H9 (cell line): ENCODE measurements at regions not wholly inside any gene's neighbourhood (a gene's known extent, or its start where the extent isn't known, plus 50 kb on each side); places are given as distances from the start of the nearest gene placed in this dataset.
A peak's percentile ranks its signal among the peaks of the same experiment; 100 is the strongest.

ENCODE experiments used
- DNase-seq: peaks from one replicate; pipeline ENCODE4 v3.0.0-alpha.2; 2017
- H2AFZ ChIP-seq: one replicate; pipeline ENCODE4 v1.6.1; 2013; ENCODE audit warnings: mild to moderate bottlenecking, low read length, control low read depth, moderate library complexity
- H2AK5ac ChIP-seq: 2 replicates; pipeline ENCODE4 v1.6.1; 2013; ENCODE audit warnings: low read length, control low read depth, mixed read lengths; ENCODE audit not compliant: insufficient read length
- H2BK120ac ChIP-seq: one replicate; pipeline ENCODE4 v1.6.1; 2013; ENCODE audit warnings: low read depth, mild to moderate bottlenecking, low read length, control low read depth, inconsistent platforms; ENCODE audit not compliant: poor library complexity, severe bottlenecking
- H2BK12ac ChIP-seq: 2 replicates; pipeline ENCODE4 v1.6.1; 2013; ENCODE audit warnings: low read length, control low read depth, mixed read lengths, low read depth; ENCODE audit not compliant: insufficient read length
- H2BK15ac ChIP-seq: 2 replicates; pipeline ENCODE4 v1.6.1; 2013; ENCODE audit warnings: low read depth, low read length, control low read depth
- H2BK20ac ChIP-seq: one replicate; pipeline ENCODE4 v1.6.1; 2013; ENCODE audit warnings: low read depth, mild to moderate bottlenecking, low read length, control low read depth, inconsistent platforms; ENCODE audit not compliant: poor library complexity, severe bottlenecking
- H2BK5ac ChIP-seq: 2 replicates; pipeline ENCODE4 v1.6.1; 2013; ENCODE audit warnings: low read length, control low read depth, mixed read lengths; ENCODE audit not compliant: insufficient read length
- H3K14ac ChIP-seq: 2 replicates; pipeline ENCODE4 v1.6.1; 2013; ENCODE audit warnings: low read length, control low read depth; ENCODE audit not compliant: insufficient read depth
- H3K18ac ChIP-seq: 2 replicates; pipeline ENCODE4 v1.6.1; 2013; ENCODE audit warnings: low read depth, mild to moderate bottlenecking, mixed read lengths, low read length, control low read depth; ENCODE audit not compliant: insufficient read length
- H3K23ac ChIP-seq: 2 replicates; pipeline ENCODE4 v1.6.1; 2013; ENCODE audit warnings: low read length, control low read depth, mixed read lengths, low read depth; ENCODE audit not compliant: insufficient read length
- H3K23me2 ChIP-seq: 2 replicates; pipeline ENCODE4 v1.6.1; 2013; ENCODE audit warnings: low read depth, mild to moderate bottlenecking, mixed read lengths, low read length, control low read depth; ENCODE audit not compliant: insufficient read length, poor library complexity, severe bottlenecking
- H3K27ac ChIP-seq: 2 replicates; pipeline ENCODE4 v1.5.1; 2013; ENCODE audit warnings: low read length, control low read depth, mixed read lengths, low read depth; ENCODE audit not compliant: insufficient read length
- H3K27me3 ChIP-seq: 2 replicates; pipeline ENCODE4 v1.6.1; 2013; ENCODE audit warnings: low read length, control low read depth, inconsistent platforms; ENCODE audit not compliant: insufficient read depth
- H3K4ac ChIP-seq: 2 replicates; pipeline ENCODE4 v1.6.1; 2013; ENCODE audit warnings: low read depth, mild to moderate bottlenecking, control low read depth, inconsistent platforms, low read length, moderate library complexity
- H3K4me1 ChIP-seq: 2 replicates; pipeline ENCODE4 v1.6.1; 2013; ENCODE audit warnings: low read length, control low read depth, inconsistent platforms; ENCODE audit not compliant: insufficient read depth
- H3K4me2 ChIP-seq: 2 replicates; pipeline ENCODE4 v1.6.1; 2013; ENCODE audit warnings: low read length, control low read depth, mixed read lengths; ENCODE audit not compliant: insufficient read length, insufficient read depth
- H3K56ac ChIP-seq: 2 replicates; pipeline ENCODE4 v1.6.1; 2013; ENCODE audit warnings: low read depth, mild to moderate bottlenecking, mixed read lengths, low read length, control low read depth; ENCODE audit not compliant: insufficient read length
- H3K79me1 ChIP-seq: 2 replicates; pipeline ENCODE4 v1.6.1; 2013; ENCODE audit warnings: low read depth, mild to moderate bottlenecking, moderate library complexity, low read length, control low read depth, inconsistent platforms; ENCODE audit not compliant: insufficient read depth, poor library complexity, severe bottlenecking
- H3K79me2 ChIP-seq: 2 replicates; pipeline ENCODE4 v1.6.1; 2013; ENCODE audit warnings: low read length, control low read depth, inconsistent platforms; ENCODE audit not compliant: insufficient read depth
- H3K9ac ChIP-seq: 2 replicates; pipeline ENCODE4 v1.6.1; 2013; ENCODE audit warnings: low read length, control low read depth, mixed read lengths; ENCODE audit not compliant: insufficient read length; ENCODE audit errors: extremely low read depth
- H3K9me3 ChIP-seq: one replicate; pipeline ENCODE4 v1.6.1; 2013; ENCODE audit warnings: low read depth, low read length, inconsistent platforms; ENCODE audit not compliant: control insufficient read depth
- H3T11ph ChIP-seq: one replicate; pipeline ENCODE4 v1.6.1; 2013; ENCODE audit warnings: mild to moderate bottlenecking, low read length, control low read depth, inconsistent platforms
- H4K20me1 ChIP-seq: one replicate; pipeline ENCODE4 v1.6.1; 2013; ENCODE audit not compliant: control insufficient read depth, insufficient read length, insufficient read depth
- H4K5ac ChIP-seq: 2 replicates; pipeline ENCODE4 v1.6.1; 2013; ENCODE audit warnings: low read depth, mild to moderate bottlenecking, mixed read lengths, low read length, control low read depth; ENCODE audit not compliant: insufficient read length
- H4K8ac ChIP-seq: replicated peaks from 2 replicates; pipeline ENCODE4 v1.6.1; 2013; ENCODE audit warnings: low read length, control low read depth, mixed read lengths, low read depth; ENCODE audit not compliant: insufficient read length
- H4K91ac ChIP-seq: 2 replicates; pipeline ENCODE4 v1.6.1; 2013; ENCODE audit warnings: low read depth, mild to moderate bottlenecking, moderate library complexity, mixed read lengths, low read length, control low read depth; ENCODE audit not compliant: insufficient read length
- H3K27ac Mint-ChIP-seq, 3 experiments: 2 replicates in 2 of 3; 3 replicates in 1 of 3; pipeline ENCODE4 v1.8.0; 2020 to 2021; ENCODE audit warnings: mixed read lengths in 3 of 3, mild to moderate bottlenecking in 1 of 3, moderate library complexity in 1 of 3
- H3K27me3 Mint-ChIP-seq: 2 replicates; pipeline ENCODE4 v1.8.0; 2021; ENCODE audit warnings: low read depth, mild to moderate bottlenecking, moderate library complexity, mixed read lengths
- H3K36me3 Mint-ChIP-seq, 3 experiments: 2 replicates in 2 of 3; 3 replicates in 1 of 3; pipeline ENCODE4 v1.8.0; 2020 to 2021; ENCODE audit warnings: low read depth in 3 of 3, mixed read lengths in 3 of 3; ENCODE audit not compliant: insufficient read depth in 1 of 3
- H3K4me1 Mint-ChIP-seq, 2 experiments: 2 replicates each; pipeline ENCODE4 v1.8.0; 2020; ENCODE audit warnings: mixed read lengths in 2 of 2
- H3K4me3 Mint-ChIP-seq, 2 experiments: 2 replicates in 1 of 2; 3 replicates in 1 of 2; pipeline ENCODE4 v1.8.0; 2020 to 2021; ENCODE audit warnings: mild to moderate bottlenecking in 2 of 2, mixed read lengths in 2 of 2, moderate library complexity in 1 of 2
- H3K9me3 Mint-ChIP-seq, 2 experiments: 2 replicates in 1 of 2; 3 replicates in 1 of 2; pipeline ENCODE4 v1.8.0; 2020; ENCODE audit warnings: mild to moderate bottlenecking in 2 of 2, mixed read lengths in 2 of 2, moderate library complexity in 1 of 2
- CTCF ChIP-seq: fragments of 200-600 bp; sonication (generic); conservative IDR thresholded peaks from 3 replicates; pipeline ENCODE4 v1.8.0; 2021; ENCODE audit warnings: antibody characterized with exemption, mild to moderate bottlenecking
- WGBS: extraction: QIAGEN DNeasy Blood & Tissue Kit; methylation state at CpG from one replicate; pipeline ENCODE4 v1.1.7; 2013; ENCODE audit warnings: missing lambda C conversion rate, low lambda C conversion rate, mixed read lengths; ENCODE audit not compliant: insufficient read length; ENCODE audit errors: extremely low coverage; 5-methylcytosine and 5-hydroxymethylcytosine counted together

- Histone ChIP-seq H3K4me1 (peaks cover 4% of the 10 kb centered on the region; the same call in 1 of the 2 replicates), H3K27ac (no peak overlapping the region), H3K18ac (no peak overlapping the region), H2BK20ac (no peak overlapping the region), H2BK15ac (no peak overlapping the region), H3K9me3 (no peaks in the 10 kb centered on the region), H3K23ac (no peak overlapping the region), H2AFZ (no peak overlapping the region), H4K8ac (no peak overlapping the region), H2BK12ac (no peak overlapping the region), H3K4ac (no peak overlapping the region), H3K14ac (no peak overlapping the region), H3K56ac (no peak overlapping the region), H3K9ac (no peak overlapping the region), H2BK120ac (no peak overlapping the region), H3K23me2 (no peaks in the 10 kb centered on the region), H3T11ph (no peak overlapping the region), H4K20me1 (no peaks in the 10 kb centered on the region), H3K27me3 (no peaks in the 10 kb centered on the region), H4K5ac (no peak overlapping the region), H3K79me2 (no peaks in the 10 kb centered on the region), H2AK5ac (no peak overlapping the region), H3K4me2 (no peak overlapping the region), H2BK5ac (no peak overlapping the region), H4K91ac (no peak overlapping the region), H3K79me1 (no peaks in the 10 kb centered on the region)
- peaks cover 17 to 22% of the 10 kb centered on the region in 2 experiments for H3K4me1 Mint-ChIP-seq
- no peaks in the 10 kb centered on the region for H3K36me3 Mint-ChIP-seq
- H3K9me3 Mint-ChIP-seq, result peaks cover 0 to 4% of the 10 kb centered on the region in 2 experiments; a peak in 1 of 5 replicates
- H3K27me3 Mint-ChIP-seq, result no peaks in the 10 kb centered on the region; the same call in 1 of the 2 replicates
- no peak for TF ChIP-seq CTCF
- H3K4me3 Mint-ChIP-seq, result no peak overlapping the region
- no peak for DNase-seq
- H3K27ac Mint-ChIP-seq, result peak overlapping the region in 2 of 3 experiments; percentile 8 to 26; a peak in 1 of 7 replicates
- no CpG with 5 or more reads among the region's 2 CpGs for WGBS
Measured at GRCh38 chr2:188693771-188694170, 280.4 kb upstream of the COL3A1 start.
